ENCODE measurements at regions not wholly inside any gene's neighbourhood (a gene's known extent, or its start where the extent isn't known, plus 50 kb on each side); places are given as distances from the start of the nearest gene placed in this dataset.

- TF ChIP-seq MAX (IDR thresholded peaks at IDR 0.05) = no peak
- TF ChIP-seq ZBTB33 (IDR thresholded peaks at IDR 0.05) = no peak
- no peak for TF ChIP-seq YY1 (IDR thresholded peaks at IDR 0.05)
- TF ChIP-seq FOXA1 (IDR thresholded peaks at IDR 0.05) = no peak
These were observed 179.7 kb downstream of the ST6GAL2 start (continued) for GRCh38 chr2:106706283-106706682.

GRCh38 chr2:106708209-106708608, 177.8 kb downstream of the ST6GAL2 start:
- no peak overlapping the region for H3K9ac ChIP-seq (ENCODE audit: low read depth in 1 of 2, low read length in 2 of 2)
- TF ChIP-seq FOXA2 (IDR thresholded peaks at IDR 0.05) (no peak), RXRA (IDR thresholded peaks at IDR 0.05) (no peak), SP1 (IDR thresholded peaks at IDR 0.05) (no peak), GABPA (IDR thresholded peaks at IDR 0.05 in 1 of 2, conservative IDR thresholded peaks at IDR 0.05 in 1 of 2) (no peak), JUND (IDR thresholded peaks at IDR 0.05) (no peak), HNF4G (IDR thresholded peaks at IDR 0.05) (no peak), FOXA1 (IDR thresholded peaks at IDR 0.05) (no peak), REST (IDR thresholded peaks at IDR 0.05) (no peak), YY1 (IDR thresholded peaks at IDR 0.05) (no peak), HNF4A (conservative IDR thresholded peaks at IDR 0.05) (no peak), RAD21 (IDR thresholded peaks at IDR 0.05) (no peak), CTCF (IDR thresholded peaks at IDR 0.05; ENCODE audit: low read depth, low read length, missing input control) (no peak), NR2F2 (IDR thresholded peaks at IDR 0.05) (no peak), MAX (IDR thresholded peaks at IDR 0.05) (no peak), EGR1 (IDR thresholded peaks at IDR 0.05; ENCODE audit: low read depth in 2 of 2) (no peak), ATF3 (IDR thresholded peaks at IDR 0.05) (no peak), TAF1 (conservative IDR thresholded peaks at IDR 0.05) (no peak), ZBTB33 (IDR thresholded peaks at IDR 0.05) (no peak)
- no peak overlapping the region for H3K4me3 ChIP-seq (ENCODE audit: low read depth in 1 of 3, low read length in 3 of 3)
- H3K36me3 ChIP-seq (ENCODE audit: control insufficient read depth in 4 of 4, insufficient read depth in 3 of 4, low read depth in 1 of 4, low read length in 3 of 4) = no peaks in the 10 kb centered on the region
- WGBS = 8% methylated on average over 1 of the region's 1 CpG
- no peaks in the 10 kb centered on the region for H3K4me1 ChIP-seq (ENCODE audit: control insufficient read depth in 4 of 4, insufficient read depth in 4 of 4, low read length in 3 of 4)
- no peak overlapping the region for H3K27ac ChIP-seq (ENCODE audit: low read depth in 1 of 2, low read length in 2 of 2)
- no peak for DNase-seq (ENCODE audit: low spot score)
- no peaks in the 10 kb centered on the region for H3K27me3 ChIP-seq (ENCODE audit: control insufficient read depth in 4 of 4, insufficient read depth in 4 of 4, low read length in 3 of 4)
- H3K9me3 ChIP-seq (ENCODE audit: control insufficient read depth in 4 of 4, low read length in 3 of 4) = peaks cover 0 to 8% (median 2%) of the 10 kb centered on the region in 4 donors

Data from liver (tissue), 8 donors.